Hepatocyte (in vitro differentiated cells): ENCODE measurements at regions not wholly inside any gene's neighbourhood (a gene's known extent, or its start where the extent isn't known, plus 50 kb on each side); places are given as distances from the start of the nearest gene placed in this dataset.

Source experiments
- DNase-seq: peaks from one replicate; pipeline ENCODE4 v3.0.0-alpha.2; 2016; ENCODE audit warnings: low spot score
- H2AFZ ChIP-seq: fragments of 200-600 bp; sonication (generic); 2 replicates; pipeline ENCODE4 v1.6.0; 2016; ENCODE audit warnings: antibody characterized with exemption, mild to moderate bottlenecking
- H3K27ac ChIP-seq: fragments of 200-600 bp; sonication (generic); 2 replicates; pipeline ENCODE4 v1.5.1; 2016; ENCODE audit warnings: mild to moderate bottlenecking
- H3K27me3 ChIP-seq: fragments of 200-600 bp; sonication (generic); 2 replicates; pipeline ENCODE4 v1.6.1; 2016
- H3K36me3 ChIP-seq: fragments of 200-600 bp; sonication (generic); replicated peaks from 2 replicates; pipeline ENCODE4 v1.5.1; 2016; ENCODE audit warnings: low read depth; ENCODE audit not compliant: insufficient read depth
- H3K4me1 ChIP-seq: fragments of 200-600 bp; sonication (generic); 2 replicates; pipeline ENCODE4 v1.5.1; 2016; ENCODE audit warnings: mild to moderate bottlenecking, moderate library complexity; ENCODE audit not compliant: insufficient read depth
- H3K4me2 ChIP-seq: fragments of 200-600 bp; sonication (generic); 2 replicates; pipeline ENCODE4 v1.6.0; 2016
- H3K4me3 ChIP-seq: fragments of 200-600 bp; sonication (generic); 2 replicates; pipeline ENCODE4 v1.5.1; 2016; ENCODE audit warnings: mild to moderate bottlenecking
- H3K79me2 ChIP-seq: fragments of 200-600 bp; sonication (generic); 2 replicates; pipeline ENCODE4 v1.6.0; 2017; ENCODE audit warnings: mild to moderate bottlenecking
- H3K9me2 ChIP-seq: fragments of 200-600 bp; sonication (generic); replicated peaks from 2 replicates; pipeline ENCODE4 v1.6.0; 2017; ENCODE audit warnings: mild to moderate bottlenecking; ENCODE audit not compliant: insufficient read depth
- H3K9me3 ChIP-seq: fragments of 200-600 bp; sonication (generic); 2 replicates; pipeline ENCODE4 v1.5.1; 2016; ENCODE audit warnings: low read depth, mild to moderate bottlenecking
- H4K20me1 ChIP-seq: fragments of 200-600 bp; sonication (generic); 2 replicates; pipeline ENCODE4 v1.6.0; 2016; ENCODE audit warnings: mild to moderate bottlenecking; ENCODE audit not compliant: insufficient read depth, poor library complexity, severe bottlenecking
- EZH2 ChIP-seq: fragments of 200-600 bp; sonication (generic); IDR thresholded peaks from 2 replicates; pipeline ENCODE4 v1.6.1; 2016; ENCODE audit warnings: antibody characterized with exemption, mild to moderate bottlenecking, borderline replicate concordance
- EZH2phosphoT487 ChIP-seq: fragments of 200-600 bp; sonication (generic); IDR thresholded peaks from one replicate; pipeline ENCODE4 v1.6.1; 2018; ENCODE audit warnings: antibody characterized with exemption, mild to moderate bottlenecking, low read depth, moderate library complexity; ENCODE audit not compliant: unreplicated experiment, severe bottlenecking
- WGBS: methylation state at CpG from one replicate; pipeline ENCODE4 v1.1.6; 2016; ENCODE audit warnings: low lambda C conversion rate; ENCODE audit errors: missing lambda C conversion rate; 5-methylcytosine and 5-hydroxymethylcytosine counted together
- TF ChIP-seq, protein P1 (sequence below): fragments of 200-600 bp; sonication (generic); IDR thresholded peaks from 2 replicates; pipeline ENCODE4 v1.5.1; 2016; ENCODE audit warnings: antibody characterized with exemption, mild to moderate bottlenecking; ENCODE audit not compliant: poor library complexity

GRCh38 chr14:71426001-71426400 is 506.2 kb upstream of the RGS6 start:
- no peaks in the 10 kb centered on the region for H3K4me1 ChIP-seq
- TF ChIP-seq, protein P1, sequence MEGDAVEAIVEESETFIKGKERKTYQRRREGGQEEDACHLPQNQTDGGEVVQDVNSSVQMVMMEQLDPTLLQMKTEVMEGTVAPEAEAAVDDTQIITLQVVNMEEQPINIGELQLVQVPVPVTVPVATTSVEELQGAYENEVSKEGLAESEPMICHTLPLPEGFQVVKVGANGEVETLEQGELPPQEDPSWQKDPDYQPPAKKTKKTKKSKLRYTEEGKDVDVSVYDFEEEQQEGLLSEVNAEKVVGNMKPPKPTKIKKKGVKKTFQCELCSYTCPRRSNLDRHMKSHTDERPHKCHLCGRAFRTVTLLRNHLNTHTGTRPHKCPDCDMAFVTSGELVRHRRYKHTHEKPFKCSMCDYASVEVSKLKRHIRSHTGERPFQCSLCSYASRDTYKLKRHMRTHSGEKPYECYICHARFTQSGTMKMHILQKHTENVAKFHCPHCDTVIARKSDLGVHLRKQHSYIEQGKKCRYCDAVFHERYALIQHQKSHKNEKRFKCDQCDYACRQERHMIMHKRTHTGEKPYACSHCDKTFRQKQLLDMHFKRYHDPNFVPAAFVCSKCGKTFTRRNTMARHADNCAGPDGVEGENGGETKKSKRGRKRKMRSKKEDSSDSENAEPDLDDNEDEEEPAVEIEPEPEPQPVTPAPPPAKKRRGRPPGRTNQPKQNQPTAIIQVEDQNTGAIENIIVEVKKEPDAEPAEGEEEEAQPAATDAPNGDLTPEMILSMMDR: no peak
- TF ChIP-seq EZH2 (no peak), EZH2phosphoT487 (no peak)
- H3K9me2 ChIP-seq: no peaks in the 10 kb centered on the region
- peaks cover 67% of the 10 kb centered on the region for H3K79me2 ChIP-seq
- H3K27ac ChIP-seq: no peak overlapping the region
- H3K9me3 ChIP-seq: peaks cover 10% of the 10 kb centered on the region
- H4K20me1 ChIP-seq: no peaks in the 10 kb centered on the region
- DNase-seq: no peak
- 98% methylated on average over 2 of the region's 2 CpGs for WGBS
- H3K36me3 ChIP-seq: no peaks in the 10 kb centered on the region
- H3K4me2 ChIP-seq: no peak overlapping the region
- no peak overlapping the region for H2AFZ ChIP-seq
- no peaks in the 10 kb centered on the region for H3K27me3 ChIP-seq
- no peak overlapping the region for H3K4me3 ChIP-seq

DNA sequence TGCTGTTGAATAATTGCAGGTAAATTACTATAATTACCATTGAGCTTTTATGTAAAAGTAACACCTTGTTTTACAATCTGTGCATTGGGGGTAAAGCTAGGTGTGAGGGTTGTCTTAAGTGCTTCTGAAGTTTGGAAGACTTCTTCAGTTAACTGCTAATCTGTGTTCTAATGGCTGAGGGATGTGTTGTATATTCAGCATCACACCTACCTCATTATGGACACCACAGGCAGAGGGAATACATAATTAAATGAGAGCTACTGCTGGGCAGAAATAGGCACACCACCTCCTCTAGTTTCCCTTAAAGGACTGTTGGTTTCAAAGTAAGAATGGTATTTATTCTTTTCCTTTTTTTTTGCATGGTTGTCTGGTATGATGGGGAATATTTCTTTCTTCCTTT is 502.3 kb upstream of the RGS6 start:
- Histone ChIP-seq H2AFZ (no peak overlapping the region), H4K20me1 (no peaks in the 10 kb centered on the region), H3K4me3 (no peak overlapping the region), H3K27ac (no peak overlapping the region), H3K9me3 (peaks cover 10% of the 10 kb centered on the region), H3K4me1 (no peaks in the 10 kb centered on the region), H3K9me2 (no peaks in the 10 kb centered on the region), H3K27me3 (no peaks in the 10 kb centered on the region), H3K79me2 (peaks cover 73% of the 10 kb centered on the region), H3K4me2 (no peak overlapping the region), H3K36me3 (no peaks in the 10 kb centered on the region)
- TF ChIP-seq, protein P1: no peak
- TF ChIP-seq EZH2 (no peak), EZH2phosphoT487 (no peak)
- DNase-seq: no peak

GRCh38 chr14:71430321-71430677 is 501.9 kb upstream of the RGS6 start:
- Histone ChIP-seq H3K9me2 (no peaks in the 10 kb centered on the region), H3K4me1 (no peaks in the 10 kb centered on the region), H3K36me3 (no peaks in the 10 kb centered on the region), H3K27me3 (no peaks in the 10 kb centered on the region), H3K9me3 (peaks cover 8% of the 10 kb centered on the region), H2AFZ (no peak overlapping the region), H3K79me2 (peaks cover 70% of the 10 kb centered on the region), H4K20me1 (no peaks in the 10 kb centered on the region), H3K4me2 (no peak overlapping the region), H3K27ac (no peak overlapping the region), H3K4me3 (no peak overlapping the region)
- WGBS: 85% methylated on average over 2 of the region's 2 CpGs
- DNase-seq: no peak
- TF ChIP-seq EZH2 (no peak), EZH2phosphoT487 (no peak)
- TF ChIP-seq, protein P1: no peak
